ENCODE measurements at regions not wholly inside any gene's neighbourhood (a gene's known extent, or its start where the extent isn't known, plus 50 kb on each side); places are given as distances from the start of the nearest gene placed in this dataset.

DNA sequence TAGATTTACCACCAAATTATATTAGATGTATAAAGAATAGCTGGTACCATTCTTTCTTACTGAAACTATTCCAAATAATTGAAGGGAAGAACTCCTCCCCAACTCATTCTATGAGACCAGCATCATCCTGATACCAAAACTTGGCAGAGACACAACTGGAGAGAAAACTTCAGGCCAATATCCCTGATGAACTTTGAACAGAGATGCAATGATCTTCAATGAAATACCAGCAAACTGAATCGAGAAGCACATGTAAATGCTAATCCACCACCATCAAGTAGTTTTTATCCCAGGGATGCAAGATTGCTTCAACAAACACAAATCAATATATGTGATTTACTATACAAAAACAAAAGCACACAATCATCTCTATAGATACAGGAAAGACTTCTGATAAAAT is 329.8 kb downstream of the RDH14 start:
- TF ChIP-seq, protein P1, sequence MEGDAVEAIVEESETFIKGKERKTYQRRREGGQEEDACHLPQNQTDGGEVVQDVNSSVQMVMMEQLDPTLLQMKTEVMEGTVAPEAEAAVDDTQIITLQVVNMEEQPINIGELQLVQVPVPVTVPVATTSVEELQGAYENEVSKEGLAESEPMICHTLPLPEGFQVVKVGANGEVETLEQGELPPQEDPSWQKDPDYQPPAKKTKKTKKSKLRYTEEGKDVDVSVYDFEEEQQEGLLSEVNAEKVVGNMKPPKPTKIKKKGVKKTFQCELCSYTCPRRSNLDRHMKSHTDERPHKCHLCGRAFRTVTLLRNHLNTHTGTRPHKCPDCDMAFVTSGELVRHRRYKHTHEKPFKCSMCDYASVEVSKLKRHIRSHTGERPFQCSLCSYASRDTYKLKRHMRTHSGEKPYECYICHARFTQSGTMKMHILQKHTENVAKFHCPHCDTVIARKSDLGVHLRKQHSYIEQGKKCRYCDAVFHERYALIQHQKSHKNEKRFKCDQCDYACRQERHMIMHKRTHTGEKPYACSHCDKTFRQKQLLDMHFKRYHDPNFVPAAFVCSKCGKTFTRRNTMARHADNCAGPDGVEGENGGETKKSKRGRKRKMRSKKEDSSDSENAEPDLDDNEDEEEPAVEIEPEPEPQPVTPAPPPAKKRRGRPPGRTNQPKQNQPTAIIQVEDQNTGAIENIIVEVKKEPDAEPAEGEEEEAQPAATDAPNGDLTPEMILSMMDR (conservative IDR thresholded peaks at IDR 0.05 in 1 of 2, IDR thresholded peaks at IDR 0.05 in 1 of 2; ENCODE audit: low read depth in 1 of 2, low read length in 2 of 2) = no peak
- no peak for TF ChIP-seq EZH2 (IDR thresholded peaks at IDR 0.05; ENCODE audit: low read length, missing control alignments)

Measured in fibroblast of lung (primary cell).